Uterus (tissue), 3 donors: ENCODE measurements at regions not wholly inside any gene's neighbourhood (a gene's known extent, or its start where the extent isn't known, plus 50 kb on each side); places are given as distances from the start of the nearest gene placed in this dataset.

Experiments
- DNase-seq, 2 donors: peaks; one replicate each; pipeline ENCODE4 v3.0.0-alpha.2; 2019 to 2020
- H3K27ac ChIP-seq, 2 donors: fragments of 200-600 bp; sonication (generic); 1 replicate in 1 of 2; 2 replicates in 1 of 2; pipeline ENCODE4 v1.5.1; 2016 to 2018
- H3K27me3 ChIP-seq, 2 donors: fragments of 200-600 bp; sonication (generic); one replicate each; pipeline ENCODE4 v1.5.1; 2018 to 2019; ENCODE audit warnings: control low read depth in 1 of 2
- H3K36me3 ChIP-seq, 2 donors: fragments of 200-600 bp; sonication (generic); one replicate each; pipeline ENCODE4 v1.5.1; 2019; ENCODE audit warnings: control low read depth in 1 of 2
- H3K4me1 ChIP-seq, 2 donors: fragments of 200-600 bp; sonication (generic); one replicate each; pipeline ENCODE4 v1.5.1; 2018 to 2019; ENCODE audit warnings: control low read depth in 1 of 2
- H3K4me3 ChIP-seq, 2 donors: fragments of 200-600 bp; sonication (generic); 1 replicate in 1 of 2; 2 replicates in 1 of 2; pipeline ENCODE4 v1.5.1; 2018 to 2019; ENCODE audit warnings: mild to moderate bottlenecking in 1 of 2
- H3K9me3 ChIP-seq, 2 donors: fragments of 200-600 bp; sonication (generic); one replicate each; pipeline ENCODE4 v1.5.1; 2019; ENCODE audit warnings: control low read depth in 1 of 2
- POLR2A ChIP-seq, 2 donors: fragments of 450-650 bp; IDR thresholded peaks; one replicate each; pipeline ENCODE4 v1.6.1; 2016; ENCODE audit warnings: antibody characterized with exemption in 2 of 2, mild to moderate bottlenecking in 1 of 2, moderate library complexity in 1 of 2
- intact Hi-C: fragments of 100-400 bp; cut with DNase I; formaldehyde crosslinking; loops from one replicate; pipeline ENCODE4 v1.15.1; 2023; ENCODE audit warnings: low total_unique reads
- TF ChIP-seq, protein P1 (sequence below), 4 experiments: fragments of 200-600 bp in 2 of 4; fragments of 450-650 bp in 2 of 4; sonication (generic) in 2 of 4; IDR thresholded peaks; one replicate each; pipeline ENCODE4 v1.5.1; 2016 to 2019; ENCODE audit warnings: antibody characterized with exemption in 4 of 4, mild to moderate bottlenecking in 2 of 4, moderate library complexity in 1 of 4
- donor health status: DM: yes; HTN: yes; CAD: no.

DNA sequence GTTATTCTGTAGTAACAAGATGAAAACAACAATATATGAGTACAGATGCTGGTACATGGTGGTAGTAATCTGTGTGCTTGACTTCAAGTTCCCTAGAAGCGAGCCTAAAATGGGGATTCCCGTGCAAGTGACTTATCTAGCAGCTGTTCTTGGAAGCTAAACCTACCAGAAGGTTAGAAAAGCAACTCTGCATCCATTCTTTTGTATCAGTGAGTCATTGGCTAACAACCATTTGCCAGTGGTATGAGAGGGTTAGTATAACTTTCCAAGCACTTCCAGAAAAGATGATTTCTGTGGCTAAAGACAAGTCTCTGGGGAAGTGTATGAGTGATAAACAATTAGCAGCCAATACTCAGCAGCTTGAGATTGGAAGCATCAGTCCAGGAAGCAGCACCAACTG, 787.7 kb upstream of the CDH6 start:
- no peaks in the 10 kb centered on the region for H3K27me3 ChIP-seq
- H3K36me3 ChIP-seq, result no peaks in the 10 kb centered on the region
- H3K4me1 ChIP-seq, result no peaks in the 10 kb centered on the region
- no peak overlapping the region for H3K4me3 ChIP-seq
- TF ChIP-seq POLR2A (IDR thresholded peaks at IDR 0.05), result no peak
- TF ChIP-seq, protein P1, sequence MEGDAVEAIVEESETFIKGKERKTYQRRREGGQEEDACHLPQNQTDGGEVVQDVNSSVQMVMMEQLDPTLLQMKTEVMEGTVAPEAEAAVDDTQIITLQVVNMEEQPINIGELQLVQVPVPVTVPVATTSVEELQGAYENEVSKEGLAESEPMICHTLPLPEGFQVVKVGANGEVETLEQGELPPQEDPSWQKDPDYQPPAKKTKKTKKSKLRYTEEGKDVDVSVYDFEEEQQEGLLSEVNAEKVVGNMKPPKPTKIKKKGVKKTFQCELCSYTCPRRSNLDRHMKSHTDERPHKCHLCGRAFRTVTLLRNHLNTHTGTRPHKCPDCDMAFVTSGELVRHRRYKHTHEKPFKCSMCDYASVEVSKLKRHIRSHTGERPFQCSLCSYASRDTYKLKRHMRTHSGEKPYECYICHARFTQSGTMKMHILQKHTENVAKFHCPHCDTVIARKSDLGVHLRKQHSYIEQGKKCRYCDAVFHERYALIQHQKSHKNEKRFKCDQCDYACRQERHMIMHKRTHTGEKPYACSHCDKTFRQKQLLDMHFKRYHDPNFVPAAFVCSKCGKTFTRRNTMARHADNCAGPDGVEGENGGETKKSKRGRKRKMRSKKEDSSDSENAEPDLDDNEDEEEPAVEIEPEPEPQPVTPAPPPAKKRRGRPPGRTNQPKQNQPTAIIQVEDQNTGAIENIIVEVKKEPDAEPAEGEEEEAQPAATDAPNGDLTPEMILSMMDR (IDR thresholded peaks at IDR 0.05), result no peak
- DNase-seq, result no peak
- H3K9me3 ChIP-seq, result no peaks in the 10 kb centered on the region
- H3K27ac ChIP-seq, result no peak overlapping the region
- intact Hi-C loops, result no loop called here

DNA sequence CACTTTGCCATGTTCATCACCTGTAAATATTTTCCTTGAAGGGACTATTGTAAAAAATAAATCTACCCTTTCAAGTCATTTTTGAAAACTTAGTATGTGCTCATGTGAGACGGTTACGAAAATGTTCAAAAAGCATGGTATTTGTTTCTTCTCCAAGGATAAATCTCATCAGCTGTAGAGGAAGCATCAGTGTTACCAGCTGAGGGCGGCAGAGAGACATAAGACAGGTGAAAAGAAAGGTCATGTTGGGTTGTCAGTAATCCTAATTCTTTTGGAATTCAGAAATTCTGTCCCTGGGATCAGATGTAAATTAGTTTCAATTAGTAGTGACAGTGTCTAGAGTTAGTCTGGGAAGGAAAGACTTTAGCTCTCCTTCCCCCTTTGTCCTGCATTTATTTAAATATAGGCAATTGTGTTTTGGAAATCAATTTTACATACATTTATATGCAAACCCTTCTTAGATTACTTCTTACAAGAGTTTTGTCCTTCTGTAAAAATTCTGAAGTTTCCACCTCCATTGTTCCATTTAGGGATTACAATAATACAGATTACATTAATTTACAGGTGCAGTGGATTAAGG, 791.9 kb upstream of the CDH6 start:
- Histone ChIP-seq H3K27ac (no peak overlapping the region), H3K9me3 (no peaks in the 10 kb centered on the region), H3K27me3 (no peaks in the 10 kb centered on the region), H3K4me3 (no peak overlapping the region), H3K4me1 (no peaks in the 10 kb centered on the region), H3K36me3 (no peaks in the 10 kb centered on the region)
- TF ChIP-seq, protein P1 (IDR thresholded peaks at IDR 0.05), result no peak
- no peak for TF ChIP-seq POLR2A (IDR thresholded peaks at IDR 0.05)
- intact Hi-C loops, result no loop called here
- DNase-seq, result no peak

DNA sequence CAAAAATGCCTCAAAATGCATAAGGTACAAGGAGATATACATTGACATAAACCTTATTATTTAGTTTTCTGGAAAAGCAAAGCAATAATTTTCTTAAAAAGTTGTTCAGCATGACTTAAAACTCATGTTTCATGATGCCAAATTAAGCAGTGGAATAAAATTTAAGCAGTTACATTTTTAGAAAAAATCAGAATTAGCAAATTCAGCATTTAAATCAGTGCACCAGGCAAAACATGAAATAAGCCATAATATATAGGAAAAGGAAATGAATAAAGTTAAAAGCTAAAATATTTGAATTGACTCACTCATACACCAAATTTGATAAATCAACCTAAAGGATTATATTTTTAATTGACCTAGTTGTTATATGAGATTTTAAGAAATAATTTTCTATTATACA, 795.1 kb upstream of the CDH6 start:
- H3K9me3 ChIP-seq, result no peaks in the 10 kb centered on the region
- H3K36me3 ChIP-seq, result no peaks in the 10 kb centered on the region
- H3K4me1 ChIP-seq, result no peaks in the 10 kb centered on the region
- intact Hi-C loops, result no loop called here
- no peak overlapping the region for H3K27ac ChIP-seq
- no peaks in the 10 kb centered on the region for H3K27me3 ChIP-seq
- no peak overlapping the region for H3K4me3 ChIP-seq
- no peak for DNase-seq
- TF ChIP-seq, protein P1 (IDR thresholded peaks at IDR 0.05), result no peak

DNA sequence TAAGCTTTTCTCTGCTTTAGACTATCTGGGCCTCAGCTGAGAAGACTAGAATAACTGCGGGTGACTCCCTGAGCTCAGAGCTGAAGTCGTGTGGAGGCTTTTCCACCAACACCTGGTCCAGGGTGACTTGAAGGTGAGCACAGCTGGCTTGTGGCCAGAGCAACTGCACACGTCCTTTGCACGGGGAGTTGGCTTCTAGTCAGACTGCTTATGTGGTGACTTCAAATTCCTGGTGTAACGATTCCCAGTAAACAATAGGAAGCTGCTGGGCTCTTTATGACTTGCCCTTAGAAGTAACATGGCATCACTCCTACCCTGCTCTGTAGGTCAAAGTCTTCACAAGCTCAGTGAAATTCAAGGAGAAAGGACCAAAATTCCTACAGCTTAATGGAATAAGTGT, 800.6 kb upstream of the CDH6 start:
- DNase-seq, result no peak
- no peaks in the 10 kb centered on the region for H3K4me1 ChIP-seq
- no peak for TF ChIP-seq POLR2A (IDR thresholded peaks at IDR 0.05)
- H3K27ac ChIP-seq, result no peak overlapping the region
- H3K36me3 ChIP-seq, result no peaks in the 10 kb centered on the region
- no peaks in the 10 kb centered on the region for H3K9me3 ChIP-seq
- no peak overlapping the region for H3K4me3 ChIP-seq
- intact Hi-C loops, result no loop called here
- H3K27me3 ChIP-seq, result no peaks in the 10 kb centered on the region

DNA sequence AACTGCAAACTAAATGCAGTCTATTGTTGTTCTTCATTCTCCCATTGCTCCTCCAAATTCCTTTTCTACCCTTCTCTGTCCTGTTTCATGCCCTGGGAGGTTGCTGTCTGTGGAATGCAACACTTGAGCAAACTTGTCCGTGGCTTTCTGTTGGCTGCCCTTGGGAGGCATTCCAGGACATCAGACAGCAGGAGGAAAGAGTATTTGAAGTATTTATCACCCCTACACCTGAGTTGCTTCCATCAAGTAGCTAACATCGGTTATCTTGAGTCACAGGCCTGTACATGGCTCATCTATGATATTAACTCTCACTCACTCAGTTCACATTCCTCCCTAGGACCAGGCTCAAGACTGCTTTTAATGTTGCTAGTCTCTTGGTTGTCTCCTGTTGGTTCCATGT, 803.4 kb upstream of the CDH6 start:
- H3K27ac ChIP-seq, result no peak overlapping the region
- no peaks in the 10 kb centered on the region for H3K9me3 ChIP-seq
- no peak overlapping the region for H3K4me3 ChIP-seq
- no peaks in the 10 kb centered on the region for H3K36me3 ChIP-seq
- no peak for DNase-seq
- TF ChIP-seq, protein P1 (IDR thresholded peaks at IDR 0.05), result no peak
- TF ChIP-seq POLR2A (IDR thresholded peaks at IDR 0.05), result no peak
- no peaks in the 10 kb centered on the region for H3K27me3 ChIP-seq
- no peaks in the 10 kb centered on the region for H3K4me1 ChIP-seq
- intact Hi-C loops, result no loop called here
